B cell (primary cell): ENCODE measurements at regions not wholly inside any gene's neighbourhood (a gene's known extent, or its start where the extent isn't known, plus 50 kb on each side); places are given as distances from the start of the nearest gene placed in this dataset.

Experiments used
- ATAC-seq: fragments of 200-7000 bp; cut with Tn5 transposase; one replicate; pipeline ENCODE4 v1.10.0; 2021; ENCODE audit warnings: low read depth, mild to moderate bottlenecking, moderate number of reproducible peaks, moderate library complexity
- CTCF ChIA-PET: fragments of 350-600 bp; sonication (Branson Sonifier 250); formaldehyde crosslinking; loops from one replicate; lab custom pipeline; 2021; ENCODE audit warnings: antibody characterized with exemption, inconsistent platforms; lab: Charles Lee
- POLR2A ChIA-PET: fragments of 350-600 bp; sonication (Branson Sonifier 250); formaldehyde crosslinking; loops from one replicate; lab custom pipeline; 2021; ENCODE audit warnings: antibody characterized with exemption; lab: Charles Lee
- DNase-seq: peaks from one replicate; pipeline ENCODE4 v3.0.0; 2013
- H2AFZ ChIP-seq: 2 replicates; pipeline ENCODE4 v1.6.1; 2012; ENCODE audit warnings: mild to moderate bottlenecking, low read depth, low read length; ENCODE audit not compliant: insufficient read depth, poor library complexity, severe bottlenecking
- H3K27ac ChIP-seq, 2 donors: 1 replicate in 1 of 2; 2 replicates in 1 of 2; pipeline ENCODE4 v1.5.1; 2012 to 2013; ENCODE audit warnings: low read length in 2 of 2, mild to moderate bottlenecking in 2 of 2, moderate library complexity in 1 of 2
- H3K27me3 ChIP-seq, 4 experiments: fragments of 200-600 bp in 1 of 4; sonication (generic) in 1 of 4; replicated peaks in 1 of 4; 1 replicate in 2 of 4; 2 replicates in 2 of 4; pipeline versions ENCODE4 v1.6.1 to v1.7.0; 2013 to 2016; ENCODE audit warnings: low read length in 3 of 4, mild to moderate bottlenecking in 2 of 4, mixed read lengths in 1 of 4, moderate library complexity in 1 of 4; ENCODE audit not compliant: insufficient read depth in 4 of 4, control insufficient read depth in 3 of 4; ENCODE audit errors: control extremely low read depth in 1 of 4
- H3K36me3 ChIP-seq, 2 experiments: replicated peaks in 1 of 2; 1 replicate in 1 of 2; 2 replicates in 1 of 2; pipeline versions ENCODE4 v1.6.1 to v1.7.1; 2013; ENCODE audit warnings: low read length in 1 of 2; ENCODE audit not compliant: insufficient read depth in 2 of 2, control insufficient read depth in 1 of 2; ENCODE audit errors: control extremely low read depth in 1 of 2, extremely low read depth in 1 of 2
- H3K4me1 ChIP-seq, 2 donors: fragments of 200-600 bp in 1 of 2; sonication (generic) in 1 of 2; 1 replicate in 1 of 2; 2 replicates in 1 of 2; pipeline versions ENCODE4 v1.5.1 to v1.6.1; 2013 to 2017; ENCODE audit warnings: low read length in 2 of 2; ENCODE audit not compliant: control insufficient read depth in 2 of 2, insufficient read depth in 2 of 2
- H3K4me2 ChIP-seq: replicated peaks from 2 replicates; pipeline ENCODE3; 2012; ENCODE audit warnings: mild to moderate bottlenecking, low read depth, low read length; ENCODE audit not compliant: poor library complexity, severe bottlenecking
- H3K4me3 ChIP-seq, 5 experiments: fragments of 200-600 bp in 1 of 5; sonication (generic) in 1 of 5; 1 replicate in 3 of 5; 2 replicates in 2 of 5; pipeline versions ENCODE4 v1.5.1 to v1.7.0; 2011 to 2016; ENCODE audit warnings: low read length in 4 of 5, mild to moderate bottlenecking in 4 of 5, low read depth in 2 of 5, control low read depth in 1 of 5, moderate library complexity in 1 of 5; ENCODE audit not compliant: insufficient read depth in 1 of 5; ENCODE audit errors: control extremely low read depth in 1 of 5, extremely low read depth in 1 of 5
- H3K79me2 ChIP-seq: fragments of 200-600 bp; sonication (generic); one replicate; pipeline ENCODE4 v1.6.0; 2016; ENCODE audit warnings: low read length; ENCODE audit not compliant: control insufficient read depth, insufficient read depth
- H3K9ac ChIP-seq: fragments of 200-600 bp; sonication (generic); 2 replicates; pipeline ENCODE4 v1.6.1; 2017; ENCODE audit warnings: mild to moderate bottlenecking, low read length, moderate library complexity
- H3K9me3 ChIP-seq, 3 donors: one replicate each; pipeline versions ENCODE4 v1.6.1 to v1.7.1; 2013; ENCODE audit warnings: low read length in 2 of 3; ENCODE audit not compliant: control insufficient read depth in 2 of 3, insufficient read depth in 1 of 3; ENCODE audit errors: control extremely low read depth in 1 of 3
- H4K20me1 ChIP-seq: 2 replicates; pipeline ENCODE4 v1.6.0; 2012; ENCODE audit warnings: mild to moderate bottlenecking, low read length; ENCODE audit not compliant: insufficient read depth, control insufficient read depth, poor library complexity, severe bottlenecking
- H3K27ac Mint-ChIP-seq: one replicate; pipeline ENCODE4 v1.8.0; 2021; ENCODE audit warnings: mixed read lengths
- H3K27me3 Mint-ChIP-seq: one replicate; pipeline ENCODE4 v1.8.0; 2021; ENCODE audit warnings: mixed read lengths
- H3K4me1 Mint-ChIP-seq: one replicate; pipeline ENCODE4 v1.8.0; 2021; ENCODE audit warnings: mixed read lengths
- H3K4me3 Mint-ChIP-seq: one replicate; pipeline ENCODE4 v1.8.0; 2021; ENCODE audit warnings: mixed read lengths
- H3K9me3 Mint-ChIP-seq: one replicate; pipeline ENCODE4 v1.8.0; 2022; ENCODE audit warnings: mixed read lengths; ENCODE audit not compliant: insufficient read depth
- EZH2 ChIP-seq: IDR thresholded peaks from 2 replicates; pipeline ENCODE4 v1.6.1; 2012; ENCODE audit warnings: borderline replicate concordance, low read depth, mild to moderate bottlenecking, moderate library complexity, low read length; ENCODE audit not compliant: insufficient read depth, poor library complexity, severe bottlenecking
- WGBS: methylation state at CpG from one replicate; pipeline ENCODE4 v1.1.5; 2013; ENCODE audit warnings: missing lambda C conversion rate; ENCODE audit not compliant: insufficient coverage; 5-methylcytosine and 5-hydroxymethylcytosine counted together
- intact Hi-C: fragments of 100-400 bp; cut with micrococcal nuclease; formaldehyde crosslinking; loops from one replicate; pipeline ENCODE4 v1.10.0; 2022
- TF ChIP-seq, protein P1 (sequence below): fragments of 200-600 bp; IDR thresholded peaks from one replicate; pipeline ENCODE4 v1.8.0; 2022; ENCODE audit warnings: antibody characterized with exemption, mild to moderate bottlenecking

DNA sequence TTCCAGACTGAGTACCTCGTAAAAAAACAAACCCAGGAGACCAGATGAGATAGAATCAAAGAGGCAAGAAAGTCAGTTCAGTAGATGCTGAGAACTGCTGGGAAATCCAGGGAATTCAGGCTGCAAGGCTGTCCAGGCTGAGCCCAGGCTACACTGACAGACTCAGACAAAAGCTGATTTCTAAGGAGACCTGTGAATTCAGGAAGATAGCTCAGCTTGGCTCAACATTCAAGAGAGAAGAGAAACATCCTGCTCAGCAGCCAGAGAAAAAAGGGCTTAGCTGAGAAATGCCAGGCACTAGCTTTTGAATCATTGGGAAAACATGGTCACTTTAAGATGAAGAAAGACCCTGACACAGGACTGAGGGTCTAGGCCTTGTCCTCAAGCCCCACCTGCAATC, 118.2 kb upstream of the SLC44A1 start:
- Histone ChIP-seq H4K20me1 (no peaks in the 10 kb centered on the region), H3K4me2 (no peak overlapping the region), H3K4me1 (peaks cover 19 to 23% of the 10 kb centered on the region in 2 donors), H3K27me3 (no peaks in the 10 kb centered on the region), H3K9me3 (no peaks in the 10 kb centered on the region), H3K79me2 (no peaks in the 10 kb centered on the region), H2AFZ (no peak overlapping the region), H3K36me3 (no peaks in the 10 kb centered on the region), H3K9ac (no peak overlapping the region), H3K4me3 (no peak overlapping the region), H3K27ac (no peak overlapping the region)
- Mint-ChIP-seq H3K27ac (no peak overlapping the region), H3K4me1 (peaks cover 20% of the 10 kb centered on the region), H3K4me3 (no peak overlapping the region), H3K27me3 (no peaks in the 10 kb centered on the region), H3K9me3 (no peaks in the 10 kb centered on the region)
- ChIA-PET CTCF (interaction anchor here (0.6 kb wide), 1 partner anchor 34 kb away, joined by 3 read pairs; no protein-coding TSS in a partner anchor), POLR2A (no interaction called here)
- 100% methylated on average over 1 of the region's 1 CpG for WGBS
- DNase-seq (no peak), ATAC-seq (no peak)
- intact Hi-C loops: no loop called here
- no peak for TF ChIP-seq EZH2
- TF ChIP-seq, protein P1, sequence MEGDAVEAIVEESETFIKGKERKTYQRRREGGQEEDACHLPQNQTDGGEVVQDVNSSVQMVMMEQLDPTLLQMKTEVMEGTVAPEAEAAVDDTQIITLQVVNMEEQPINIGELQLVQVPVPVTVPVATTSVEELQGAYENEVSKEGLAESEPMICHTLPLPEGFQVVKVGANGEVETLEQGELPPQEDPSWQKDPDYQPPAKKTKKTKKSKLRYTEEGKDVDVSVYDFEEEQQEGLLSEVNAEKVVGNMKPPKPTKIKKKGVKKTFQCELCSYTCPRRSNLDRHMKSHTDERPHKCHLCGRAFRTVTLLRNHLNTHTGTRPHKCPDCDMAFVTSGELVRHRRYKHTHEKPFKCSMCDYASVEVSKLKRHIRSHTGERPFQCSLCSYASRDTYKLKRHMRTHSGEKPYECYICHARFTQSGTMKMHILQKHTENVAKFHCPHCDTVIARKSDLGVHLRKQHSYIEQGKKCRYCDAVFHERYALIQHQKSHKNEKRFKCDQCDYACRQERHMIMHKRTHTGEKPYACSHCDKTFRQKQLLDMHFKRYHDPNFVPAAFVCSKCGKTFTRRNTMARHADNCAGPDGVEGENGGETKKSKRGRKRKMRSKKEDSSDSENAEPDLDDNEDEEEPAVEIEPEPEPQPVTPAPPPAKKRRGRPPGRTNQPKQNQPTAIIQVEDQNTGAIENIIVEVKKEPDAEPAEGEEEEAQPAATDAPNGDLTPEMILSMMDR: no peak

DNA sequence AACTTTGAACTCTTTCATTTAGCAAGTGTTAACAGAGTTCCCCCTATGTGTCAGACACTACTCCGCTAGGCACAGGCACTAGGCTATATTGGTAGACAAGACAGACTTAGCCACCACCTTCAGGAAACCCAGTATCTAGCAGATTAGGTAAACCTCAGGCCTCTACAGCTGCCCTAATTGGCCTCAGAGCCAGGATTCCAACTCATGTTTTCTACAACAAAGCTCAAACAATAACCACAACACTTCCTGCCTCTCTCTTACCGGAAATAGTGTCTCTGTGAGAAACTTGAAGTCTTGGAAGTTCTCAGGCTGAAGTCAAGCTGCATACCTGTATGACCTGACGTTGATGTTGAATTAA, 116.6 kb upstream of the SLC44A1 start:
- Mint-ChIP-seq H3K27me3 (no peaks in the 10 kb centered on the region), H3K4me3 (peak overlapping the region; percentile 35), H3K9me3 (no peaks in the 10 kb centered on the region), H3K4me1 (peaks cover 20% of the 10 kb centered on the region), H3K27ac (peak overlapping the region; percentile 29)
- intact Hi-C loops: no loop called here
- TF ChIP-seq, protein P1: no peak
- TF ChIP-seq EZH2: no peak
- CTCF ChIA-PET: no interaction called here
- peak overlapping the region; percentile 58 for H3K4me2 ChIP-seq
- no peaks in the 10 kb centered on the region for H3K79me2 ChIP-seq
- no peaks in the 10 kb centered on the region for H3K36me3 ChIP-seq
- POLR2A ChIA-PET: interaction anchor here (0.7 kb wide), 1 partner anchor 14 kb away, joined by 3 read pairs; no protein-coding TSS in a partner anchor
- DNase-seq: peak; percentile 23
- no peaks in the 10 kb centered on the region for H3K9me3 ChIP-seq
- H3K4me3 ChIP-seq: no peak overlapping the region
- H3K4me1 ChIP-seq: peaks cover 19 to 23% of the 10 kb centered on the region in 2 donors
- peak overlapping the region; percentile 47 for H2AFZ ChIP-seq
- H3K27me3 ChIP-seq: no peaks in the 10 kb centered on the region
- H3K27ac ChIP-seq: peak overlapping the region in 1 of 2 donors; percentile 39
- no peaks in the 10 kb centered on the region for H4K20me1 ChIP-seq
- ATAC-seq: peak; percentile 45
- WGBS: 8% methylated on average over 1 of the region's 3 CpGs
- peak overlapping the region; percentile 23 for H3K9ac ChIP-seq
